HFFc6 (cell line): ENCODE measurements at regions not wholly inside any gene's neighbourhood (a gene's known extent, or its start where the extent isn't known, plus 50 kb on each side); places are given as distances from the start of the nearest gene placed in this dataset.

ENCODE experiments used
- DNase-seq: peaks from one replicate; pipeline ENCODE4 v3.0.0-alpha.2; 2018
- H3K27ac Mint-ChIP-seq: 2 replicates; pipeline ENCODE4 v1.8.0; 2020; ENCODE audit warnings: mild to moderate bottlenecking, mixed read lengths
- H3K27me3 Mint-ChIP-seq: 2 replicates; pipeline ENCODE4 v1.8.0; 2021; ENCODE audit warnings: mild to moderate bottlenecking, moderate library complexity, mixed read lengths; ENCODE audit not compliant: insufficient read depth
- H3K36me3 Mint-ChIP-seq: 2 replicates; pipeline ENCODE4 v1.8.0; 2021; ENCODE audit warnings: low read depth, mixed read lengths
- H3K4me1 Mint-ChIP-seq: 2 replicates; pipeline ENCODE4 v1.8.0; 2020; ENCODE audit warnings: low read depth, mixed read lengths
- H3K4me3 Mint-ChIP-seq: 2 replicates; pipeline ENCODE4 v1.8.0; 2020; ENCODE audit warnings: mild to moderate bottlenecking, moderate library complexity, mixed read lengths
- H3K9me3 Mint-ChIP-seq: 2 replicates; pipeline ENCODE4 v1.8.0; 2020; ENCODE audit warnings: mild to moderate bottlenecking, mixed read lengths
- CTCF ChIP-seq: fragments of 200-600 bp; sonication (generic); IDR thresholded peaks from 2 replicates; pipeline ENCODE4 v1.5.0; 2021; ENCODE audit warnings: antibody characterized with exemption, mild to moderate bottlenecking

DNA sequence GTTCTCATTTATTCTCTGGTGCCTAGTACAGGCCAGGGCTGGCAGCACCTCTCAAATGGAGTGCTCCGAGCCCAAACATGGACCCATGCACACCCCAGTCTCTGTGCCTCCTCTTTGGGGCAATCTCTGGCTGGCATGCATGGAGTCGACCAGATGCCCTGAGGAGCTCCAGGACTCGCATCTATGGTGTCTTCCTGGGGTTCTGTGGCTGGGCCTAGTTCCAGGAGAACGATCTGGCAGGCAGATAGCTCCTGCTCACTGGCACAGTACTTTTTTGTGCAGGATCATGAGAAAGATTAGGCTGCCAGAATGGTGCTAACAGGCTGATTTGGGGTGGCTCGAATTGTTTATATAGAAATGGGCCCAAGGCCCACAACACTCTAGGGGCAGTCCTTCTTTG lies 72.0 kb upstream of the PJA1 start:
- Mint-ChIP-seq H3K9me3 (peaks cover 6% of the 10 kb centered on the region), H3K36me3 (0 out of 2 replicates have a peak, but pooled peaks cover 5% of the 10 kb centered on the region), H3K27me3 (peaks cover 7% of the 10 kb centered on the region), H3K4me1 (no peaks in the 10 kb centered on the region), H3K27ac (no peak overlapping the region), H3K4me3 (no peak overlapping the region)
- TF ChIP-seq CTCF: no peak
- DNase-seq: no peak

- TF ChIP-seq CTCF: no peak
Observed at GRCh38 chrX:69236641-69237040, 71.4 kb upstream of the PJA1 start.

GRCh38 chrX:69234624-69235023 lies 69.4 kb upstream of the PJA1 start:
- Mint-ChIP-seq H3K4me3 (no peak overlapping the region), H3K4me1 (peaks cover 10% of the 10 kb centered on the region), H3K27ac (no peak overlapping the region), H3K27me3 (peaks cover 4% of the 10 kb centered on the region; the same call in 1 of the 2 replicates), H3K36me3 (0 out of 2 replicates have a peak, but pooled peaks cover 6% of the 10 kb centered on the region), H3K9me3 (peaks cover 8% of the 10 kb centered on the region)
- TF ChIP-seq CTCF: no peak
- no peak for DNase-seq

More at GRCh38 chrX:69236641-69237040, 71.4 kb upstream of the PJA1 start:
- Mint-ChIP-seq H3K36me3 (0 out of 2 replicates have a peak, but pooled peaks cover 6% of the 10 kb centered on the region), H3K27ac (no peak overlapping the region), H3K4me1 (no peaks in the 10 kb centered on the region), H3K9me3 (peaks cover 8% of the 10 kb centered on the region), H3K4me3 (no peak overlapping the region), H3K27me3 (peaks cover 5% of the 10 kb centered on the region; the same call in 1 of the 2 replicates)
- DNase-seq: no peak

DNA sequence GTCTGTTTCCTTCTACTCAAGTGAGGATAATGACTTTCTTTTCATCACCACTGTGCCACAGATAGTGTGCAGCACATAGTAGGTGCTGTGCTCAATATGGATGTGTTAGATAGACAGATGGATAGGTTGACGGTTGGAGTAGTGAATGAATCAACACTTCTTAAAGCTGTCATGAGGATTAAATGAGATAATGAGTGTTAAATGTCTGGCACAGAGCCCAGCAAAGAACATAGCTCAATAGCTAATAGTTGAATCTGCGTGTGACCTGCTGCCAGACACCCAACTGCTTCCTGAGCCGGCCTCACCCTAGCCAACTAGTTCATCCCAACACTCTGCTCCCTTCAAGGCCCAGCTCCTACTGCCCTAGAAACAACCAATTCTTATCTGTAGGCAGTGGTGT lies 67.7 kb upstream of the PJA1 start:
- Mint-ChIP-seq H3K27me3 (peaks cover 3% of the 10 kb centered on the region; the same call in 1 of the 2 replicates), H3K4me1 (peaks cover 16% of the 10 kb centered on the region), H3K9me3 (peaks cover 8% of the 10 kb centered on the region), H3K36me3 (0 out of 2 replicates have a peak, but pooled peaks cover 6% of the 10 kb centered on the region), H3K4me3 (no peak overlapping the region), H3K27ac (no peak overlapping the region)
- TF ChIP-seq CTCF: no peak
- no peak for DNase-seq

DNA sequence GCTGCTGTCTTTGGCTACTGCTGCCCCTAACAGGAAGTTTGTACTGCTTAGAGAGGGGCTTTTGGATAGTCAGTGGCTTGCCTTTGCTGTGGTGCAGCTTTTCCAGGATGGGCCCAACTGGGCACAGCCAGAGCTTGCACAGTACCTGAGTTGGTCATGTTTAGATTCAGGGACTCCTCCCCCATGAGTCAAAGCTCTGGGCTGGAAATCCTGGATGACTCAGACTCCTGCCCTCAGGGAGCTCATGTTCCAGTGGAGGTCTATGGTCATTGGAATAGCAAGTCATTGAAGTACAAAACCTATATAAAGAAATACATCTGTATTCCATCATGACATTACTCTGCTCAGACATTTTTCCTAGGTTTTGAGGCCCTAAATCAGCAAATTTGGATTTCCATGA lies 66.7 kb upstream of the PJA1 start:
- Mint-ChIP-seq H3K27me3 (peaks cover 5% of the 10 kb centered on the region; the same call in 1 of the 2 replicates), H3K4me3 (no peak overlapping the region), H3K27ac (no peak overlapping the region), H3K4me1 (peaks cover 20% of the 10 kb centered on the region), H3K36me3 (0 out of 2 replicates have a peak, but pooled peaks cover 6% of the 10 kb centered on the region), H3K9me3 (peaks cover 8% of the 10 kb centered on the region)
- TF ChIP-seq CTCF: no peak
- DNase-seq: no peak
